ENCODE measurements at regions not wholly inside any gene's neighbourhood (a gene's known extent, or its start where the extent isn't known, plus 50 kb on each side); places are given as distances from the start of the nearest gene placed in this dataset.

DNA sequence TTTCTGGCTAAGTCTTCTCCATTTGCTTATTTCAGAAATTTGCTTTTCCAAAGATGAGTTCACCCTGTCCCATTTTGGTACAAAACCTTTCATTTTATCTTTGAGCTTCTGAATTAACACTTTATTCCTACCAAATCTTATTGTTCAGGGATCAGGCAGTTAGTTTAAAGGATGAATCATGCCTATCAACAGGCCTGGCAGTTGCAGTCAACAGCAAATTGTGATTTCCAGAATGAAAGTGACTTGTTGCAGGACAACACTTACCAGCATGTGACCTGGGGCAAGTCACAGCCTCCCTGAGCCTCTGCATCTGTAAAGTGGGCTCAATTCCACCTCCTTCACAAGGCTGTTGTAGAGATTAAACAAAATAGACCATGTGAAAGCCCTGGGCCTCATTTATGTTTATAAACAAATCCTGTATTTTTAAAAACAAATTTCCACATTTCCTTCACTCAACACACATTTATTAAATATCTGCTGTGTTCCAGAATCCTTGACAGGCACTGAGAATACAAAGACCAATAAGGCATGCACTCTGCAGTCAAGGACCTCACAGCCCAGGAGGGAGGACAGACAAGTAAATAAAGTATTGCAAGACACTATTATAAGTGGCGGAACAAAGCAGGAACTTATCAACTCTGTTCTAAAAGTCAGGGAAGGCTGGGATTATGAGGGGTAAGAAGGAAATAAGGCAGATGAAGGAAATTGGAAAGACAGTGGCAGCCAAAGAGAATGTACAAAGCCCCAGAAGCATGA lies 359.1 kb upstream of the IL12A start:
- TF ChIP-seq POLR2A (IDR thresholded peaks at IDR 0.05; ENCODE audit: borderline replicate concordance, extremely low read depth, insufficient read depth, insufficient read length) = no peak
- TF ChIP-seq, protein P1, sequence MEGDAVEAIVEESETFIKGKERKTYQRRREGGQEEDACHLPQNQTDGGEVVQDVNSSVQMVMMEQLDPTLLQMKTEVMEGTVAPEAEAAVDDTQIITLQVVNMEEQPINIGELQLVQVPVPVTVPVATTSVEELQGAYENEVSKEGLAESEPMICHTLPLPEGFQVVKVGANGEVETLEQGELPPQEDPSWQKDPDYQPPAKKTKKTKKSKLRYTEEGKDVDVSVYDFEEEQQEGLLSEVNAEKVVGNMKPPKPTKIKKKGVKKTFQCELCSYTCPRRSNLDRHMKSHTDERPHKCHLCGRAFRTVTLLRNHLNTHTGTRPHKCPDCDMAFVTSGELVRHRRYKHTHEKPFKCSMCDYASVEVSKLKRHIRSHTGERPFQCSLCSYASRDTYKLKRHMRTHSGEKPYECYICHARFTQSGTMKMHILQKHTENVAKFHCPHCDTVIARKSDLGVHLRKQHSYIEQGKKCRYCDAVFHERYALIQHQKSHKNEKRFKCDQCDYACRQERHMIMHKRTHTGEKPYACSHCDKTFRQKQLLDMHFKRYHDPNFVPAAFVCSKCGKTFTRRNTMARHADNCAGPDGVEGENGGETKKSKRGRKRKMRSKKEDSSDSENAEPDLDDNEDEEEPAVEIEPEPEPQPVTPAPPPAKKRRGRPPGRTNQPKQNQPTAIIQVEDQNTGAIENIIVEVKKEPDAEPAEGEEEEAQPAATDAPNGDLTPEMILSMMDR (IDR thresholded peaks at IDR 0.05 in 2 of 3, conservative IDR thresholded peaks at IDR 0.05 in 1 of 3; ENCODE audit: borderline replicate concordance in 1 of 3, insufficient read depth in 1 of 3, low read depth in 2 of 3, low read length in 2 of 3) = no peak

Data from HCT116 (cell line).